Activated CD4-positive, alpha-beta T cell treated with anti-CD3 and anti-CD28 coated beads, Interleukin-2, Interleukin-6, amounts not matched to agents 100 ng/mL and 50 ng/mL, durations not matched to agents 16 hours and 8 hours (primary cell): ENCODE measurements at regions not wholly inside any gene's neighbourhood (a gene's known extent, or its start where the extent isn't known, plus 50 kb on each side); places are given as distances from the start of the nearest gene placed in this dataset.
"Not testable (repeated sequence)": the region's sequence is repeated elsewhere in the genome, so short reads cannot be mapped to it uniquely, and the experiment has no call there.

Experiments
- DNase-seq: peaks from one replicate; pipeline ENCODE4 v3.0.0-alpha.2; 2020

GRCh38 chr3:106945435-106945834 is 431.8 kb upstream of the CCDC54 start:
- no peak for DNase-seq

DNA sequence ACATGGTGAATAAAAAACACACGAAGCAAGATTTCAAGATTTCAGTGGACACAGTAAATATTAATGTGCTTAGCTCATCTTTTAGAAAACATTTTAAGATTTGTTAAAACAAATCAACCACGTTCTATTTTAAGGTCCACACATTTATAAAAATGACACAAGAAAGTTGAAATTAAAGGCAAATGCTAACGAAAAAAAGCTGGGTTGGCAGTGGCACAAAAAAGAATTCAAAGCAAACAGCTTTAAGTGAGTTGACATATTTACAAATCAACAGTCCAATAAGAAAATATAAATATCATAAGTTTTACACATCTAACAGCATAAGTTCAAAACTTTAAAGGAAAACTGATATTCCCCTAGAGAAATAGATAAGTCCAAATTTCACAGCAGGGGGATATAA is 430.4 kb upstream of the CCDC54 start:
- DNase-seq = no peak

GRCh38 chr3:106957029-106957428 is 420.2 kb upstream of the CCDC54 start:
- no peak for DNase-seq

DNA sequence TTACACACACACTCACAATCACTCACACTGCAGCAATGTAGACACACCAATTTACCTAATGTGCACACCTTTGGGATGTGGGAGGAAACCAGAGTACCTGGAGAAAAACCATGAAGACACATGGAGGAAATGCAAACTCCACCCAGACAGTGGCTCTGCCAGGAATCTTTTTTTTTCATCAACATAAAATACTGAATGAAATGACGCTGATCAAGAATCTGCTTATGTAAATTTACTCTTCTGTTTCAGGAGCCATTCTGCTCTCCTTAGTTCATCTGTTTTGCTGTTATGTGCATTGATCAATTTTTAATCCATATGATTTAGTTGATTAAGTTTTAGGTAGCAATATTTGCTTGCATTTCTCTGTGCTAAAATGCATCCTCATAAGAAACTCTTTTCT is 414.2 kb upstream of the CCDC54 start:
- no peak for DNase-seq

GRCh38 chr3:106963442-106963841 is 413.8 kb upstream of the CCDC54 start:
- no peak for DNase-seq

GRCh38 chr3:106965307-106965706 is 411.9 kb upstream of the CCDC54 start:
- no peak for DNase-seq

DNA sequence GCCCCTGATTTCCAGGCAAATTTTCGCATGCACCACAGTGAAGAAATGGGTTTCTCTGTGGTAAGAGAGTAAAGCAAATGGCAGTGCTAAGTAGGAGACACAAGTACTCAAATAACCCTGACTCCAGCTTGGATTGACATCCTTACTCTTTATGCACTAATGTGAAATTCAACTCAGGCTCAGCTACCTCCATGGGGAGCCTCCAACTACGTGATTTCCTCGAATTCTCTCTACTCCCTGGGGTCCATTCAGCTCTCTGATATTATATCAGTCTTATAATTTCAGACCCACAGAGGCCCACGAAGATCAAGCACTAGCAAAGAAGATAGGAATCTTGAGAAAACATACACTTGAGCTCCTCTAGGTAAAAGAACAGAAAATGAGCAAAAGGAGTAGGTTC is 407.6 kb upstream of the CCDC54 start:
- DNase-seq = no peak

- DNase-seq = no peak
Measured at GRCh38 chr3:106981392-106981791, 395.8 kb upstream of the CCDC54 start.

- no peak for DNase-seq
Measured at GRCh38 chr3:106985721-106986120, 391.5 kb upstream of the CCDC54 start.

- DNase-seq = peak; percentile 34
Measured at GRCh38 chr3:106998841-106999682, 378.2 kb upstream of the CCDC54 start.

GRCh38 chr3:107001635-107002034 is 375.6 kb upstream of the CCDC54 start:
- no peak for DNase-seq

DNA sequence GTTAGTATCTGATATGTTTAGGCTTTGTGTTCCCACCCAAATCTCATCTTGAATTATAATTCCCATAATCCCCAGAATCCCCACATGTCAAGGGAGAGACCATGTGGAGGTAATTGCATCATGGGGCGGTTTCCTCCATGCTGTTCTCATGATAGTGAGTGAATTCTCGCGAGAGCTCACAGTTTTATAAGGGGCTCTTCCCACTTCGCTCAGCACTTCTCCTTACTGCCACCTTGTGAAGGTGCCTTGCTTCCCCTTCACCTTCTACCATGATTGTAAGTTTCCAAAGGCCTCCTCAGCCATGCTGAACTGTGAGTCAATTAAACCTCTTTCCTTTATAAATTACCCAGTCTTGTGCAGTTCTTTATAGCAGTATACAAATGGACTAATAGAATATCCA is 371.9 kb upstream of the CCDC54 start:
- DNase-seq = not testable (repeated sequence)

GRCh38 chr3:107008213-107008612 is 369.0 kb upstream of the CCDC54 start:
- no peak for DNase-seq

DNA sequence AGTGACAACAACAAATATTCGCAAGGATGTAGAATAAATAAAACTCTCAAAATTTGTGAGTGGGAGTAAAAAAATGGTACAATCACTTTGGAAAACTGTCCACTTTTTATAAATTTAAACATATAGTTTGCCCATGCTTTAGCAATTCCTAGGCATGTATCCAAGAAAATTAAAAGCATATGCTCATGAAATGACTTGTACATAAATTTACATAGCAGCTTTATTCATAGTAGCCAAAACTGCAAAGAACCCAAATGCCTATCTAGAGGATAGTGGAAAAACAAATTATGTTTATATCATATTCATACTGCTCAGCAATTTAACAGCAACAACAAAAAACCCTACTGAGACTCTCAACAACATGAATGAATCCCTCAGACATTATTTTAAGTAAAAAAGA is 363.6 kb upstream of the CCDC54 start:
- no peak for DNase-seq

- no peak for DNase-seq
Measured at GRCh38 chr3:107024551-107025026, 352.6 kb upstream of the CCDC54 start.

- no peak for DNase-seq
Measured at GRCh38 chr3:107025961-107026360, 351.3 kb upstream of the CCDC54 start.

DNA sequence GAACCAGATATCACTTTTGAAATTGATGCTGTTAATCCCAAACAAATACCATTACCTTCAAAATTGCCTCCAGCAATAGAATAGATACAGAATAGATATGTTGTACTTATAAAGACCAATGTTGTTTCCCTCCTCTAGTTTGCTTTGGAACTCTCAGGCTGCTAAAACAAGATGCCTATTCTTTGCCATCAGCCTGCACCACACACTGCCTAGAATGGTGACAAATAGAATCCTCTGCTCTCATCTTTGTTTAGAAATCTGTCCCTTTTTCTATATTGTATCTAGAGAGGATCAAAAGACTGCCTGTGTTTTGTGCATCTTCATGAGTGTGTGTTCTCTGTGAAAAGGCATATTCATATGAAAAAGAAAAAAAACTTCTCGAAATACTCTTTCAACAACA is 349.2 kb upstream of the CCDC54 start:
- DNase-seq = no peak

- no peak for DNase-seq
Measured at GRCh38 chr3:107028626-107029025, 348.6 kb upstream of the CCDC54 start.

GRCh38 chr3:107032111-107032510 is 345.1 kb upstream of the CCDC54 start:
- DNase-seq = no peak

- DNase-seq = no peak
Measured at GRCh38 chr3:107034142-107034541, 343.1 kb upstream of the CCDC54 start.

DNA sequence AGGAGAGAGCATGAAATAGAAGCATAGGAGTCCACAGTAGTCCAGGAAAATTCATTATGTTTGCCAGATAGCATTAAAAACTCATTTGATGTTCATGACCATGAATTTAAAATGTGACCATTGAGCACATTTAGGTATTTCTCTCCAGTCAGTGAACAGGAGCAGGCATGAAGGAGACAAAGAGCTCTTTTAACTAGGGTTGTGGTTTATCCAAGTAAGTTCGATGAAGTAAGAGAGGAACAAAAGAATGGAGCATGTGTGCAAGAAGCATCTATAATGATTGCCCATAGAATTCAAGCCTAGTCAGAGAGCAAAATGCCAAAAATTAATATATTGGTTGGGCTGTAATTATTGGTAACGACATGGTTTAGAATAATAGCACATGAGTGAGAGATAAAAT is 342.1 kb upstream of the CCDC54 start:
- DNase-seq = no peak

DNA sequence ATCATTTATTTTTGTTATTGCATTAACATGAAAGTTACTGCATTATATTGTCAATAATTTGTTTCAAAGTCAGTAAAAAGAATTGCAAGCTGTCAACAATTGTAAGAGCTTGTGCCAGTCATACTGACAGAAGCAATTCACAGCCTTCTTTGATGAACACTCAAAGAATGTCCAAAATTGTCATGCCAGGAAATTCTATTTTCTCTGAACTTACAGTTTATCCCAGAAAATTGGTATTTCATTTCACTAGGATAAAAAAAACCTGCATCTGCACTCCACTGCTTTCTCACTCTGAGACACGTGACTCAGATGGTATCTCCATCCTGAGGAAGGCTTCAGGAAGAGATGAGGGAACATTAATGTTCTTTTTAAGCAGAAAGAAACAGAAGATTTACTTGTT is 332.6 kb upstream of the CCDC54 start:
- DNase-seq = no peak

DNA sequence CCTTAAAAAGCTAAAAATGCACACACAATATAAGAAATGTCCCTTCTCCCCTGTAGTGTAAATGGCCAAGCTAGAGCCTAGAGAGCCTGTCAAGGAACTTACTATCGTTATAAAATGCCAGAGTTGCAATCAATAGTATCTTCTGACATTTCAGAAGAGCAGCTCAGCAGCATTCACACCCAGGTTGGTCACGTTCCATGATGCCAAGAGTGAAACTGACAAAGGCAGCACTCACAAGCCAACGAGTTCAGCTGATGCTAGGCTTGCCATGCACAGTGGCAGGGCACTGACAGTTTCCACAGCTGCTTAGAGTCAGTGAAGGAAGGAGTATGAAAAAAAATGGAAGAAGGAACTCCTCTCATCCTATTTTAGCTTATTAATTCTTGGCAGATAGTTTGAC is 331.4 kb upstream of the CCDC54 start:
- no peak for DNase-seq

DNA sequence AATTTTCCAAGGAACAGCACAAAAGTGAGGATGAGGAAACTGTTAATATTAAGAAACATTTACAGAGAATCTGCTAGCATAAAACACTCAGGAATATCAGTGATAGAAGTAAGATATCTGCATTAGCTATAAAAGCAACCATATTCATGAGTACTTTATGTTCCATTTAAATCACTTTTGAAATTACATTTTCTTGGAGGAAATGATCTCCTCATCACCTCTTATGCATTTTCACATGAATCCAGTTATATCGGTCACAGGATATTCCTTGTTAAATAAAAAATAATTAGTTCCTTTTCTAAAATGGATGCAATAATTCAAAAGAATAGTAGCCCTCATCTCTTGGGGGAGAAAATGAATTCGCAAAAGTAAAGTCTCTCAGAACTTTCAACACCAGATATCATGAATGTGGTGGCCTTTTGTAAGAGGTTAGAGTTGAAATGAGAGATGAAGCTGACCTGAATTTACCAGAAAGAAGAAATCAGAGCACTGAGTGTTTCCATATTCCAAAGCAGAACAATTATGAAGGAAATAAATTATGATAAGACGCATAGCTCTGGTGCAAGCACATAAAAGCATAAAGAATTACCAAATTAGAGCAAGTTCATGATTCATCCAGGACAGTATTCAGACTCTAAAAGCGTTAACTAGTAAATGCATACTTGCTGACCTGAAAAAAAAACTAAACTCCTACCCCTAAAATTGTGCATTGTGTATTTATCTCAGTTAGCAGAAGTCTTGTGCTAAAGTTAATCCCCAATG is 321.9 kb upstream of the CCDC54 start:
- no peak for DNase-seq
